MM.1S (cell line): ENCODE measurements at regions not wholly inside any gene's neighbourhood (a gene's known extent, or its start where the extent isn't known, plus 50 kb on each side); places are given as distances from the start of the nearest gene placed in this dataset.

Experiments used
- DNase-seq: peaks from one replicate; pipeline ENCODE4 v3.0.0-alpha.2; 2015
- H2AFZ ChIP-seq: fragments of 300-600 bp; sonication (generic); 2 replicates; pipeline ENCODE4 v1.6.0; 2016; ENCODE audit warnings: antibody characterized with exemption, low read length
- H3F3A ChIP-seq: fragments of 300-600 bp; sonication (generic); 2 replicates; pipeline ENCODE4 v1.6.1; 2016; ENCODE audit warnings: mild to moderate bottlenecking, antibody characterized with exemption, low read length, moderate library complexity, mixed read lengths; ENCODE audit not compliant: insufficient read depth
- H3K27ac ChIP-seq: fragments of 300-600 bp; sonication (generic); 2 replicates; pipeline ENCODE4 v1.5.1; 2016; ENCODE audit warnings: mild to moderate bottlenecking, low read length
- H3K27me3 ChIP-seq: fragments of 300-600 bp; sonication (generic); replicated peaks from 2 replicates; pipeline ENCODE4 v1.6.0; 2016; ENCODE audit warnings: low read length; ENCODE audit not compliant: insufficient read depth
- H3K36me3 ChIP-seq: fragments of 300-600 bp; sonication (generic); replicated peaks from 2 replicates; pipeline ENCODE4 v1.6.1; 2016; ENCODE audit warnings: mild to moderate bottlenecking, low read length, mixed read lengths; ENCODE audit not compliant: insufficient read depth
- H3K4me1 ChIP-seq: fragments of 300-600 bp; sonication (generic); 2 replicates; pipeline ENCODE4 v1.6.1; 2016; ENCODE audit warnings: low read length, mixed read lengths
- H3K4me2 ChIP-seq: fragments of 300-600 bp; sonication (generic); 2 replicates; pipeline ENCODE4 v1.6.0; 2016; ENCODE audit warnings: low read depth, low read length
- H3K4me3 ChIP-seq: fragments of 300-600 bp; sonication (generic); 2 replicates; pipeline ENCODE4 v1.5.1; 2016; ENCODE audit warnings: low read length, mixed read lengths
- H3K79me2 ChIP-seq: fragments of 300-600 bp; sonication (generic); 2 replicates; pipeline ENCODE4 v1.6.1; 2016; ENCODE audit warnings: mixed run types, low read length, mixed read lengths
- H3K9ac ChIP-seq: fragments of 300-600 bp; sonication (generic); 2 replicates; pipeline ENCODE4 v1.6.1; 2016; ENCODE audit warnings: low read length, mixed read lengths
- H3K9me2 ChIP-seq: fragments of 300-600 bp; sonication (generic); replicated peaks from 2 replicates; pipeline ENCODE4 v1.6.1; 2016; ENCODE audit warnings: mild to moderate bottlenecking, low read length, mixed read lengths; ENCODE audit not compliant: insufficient read depth
- H3K9me3 ChIP-seq: fragments of 300-600 bp; sonication (generic); replicated peaks from 2 replicates; pipeline ENCODE4 v1.6.1; 2016; ENCODE audit warnings: mild to moderate bottlenecking, low read length, mixed read lengths; ENCODE audit not compliant: insufficient read depth
- H4K20me1 ChIP-seq: fragments of 300-600 bp; sonication (generic); 2 replicates; pipeline ENCODE4 v1.6.1; 2016; ENCODE audit warnings: mild to moderate bottlenecking, low read length, moderate library complexity, mixed read lengths; ENCODE audit not compliant: insufficient read depth
- CTCF ChIP-seq: fragments of 300-600 bp; sonication (generic); IDR thresholded peaks from 2 replicates; pipeline ENCODE4 v1.5.1; 2016; ENCODE audit warnings: antibody characterized with exemption, low read length, mixed read lengths
- EZH2 ChIP-seq: fragments of 300-600 bp; sonication (generic); optimal IDR thresholded peaks from 2 replicates; pipeline ENCODE3; 2017; ENCODE audit warnings: low read depth, mild to moderate bottlenecking, antibody characterized with exemption, low read length, mixed read lengths
- EZH2phosphoT487 ChIP-seq: fragments of 300-600 bp; sonication (generic); IDR thresholded peaks from 2 replicates; pipeline ENCODE4 v1.6.1; 2018; ENCODE audit warnings: antibody characterized with exemption, low read length

GRCh38 chr3:34180532-34180931 is 382.1 kb downstream of the PDCD6IP start:
- Histone ChIP-seq H3K9me3 (no peaks in the 10 kb centered on the region), H3F3A (peaks cover 8% of the 10 kb centered on the region), H3K9me2 (no peaks in the 10 kb centered on the region), H3K9ac (no peak overlapping the region), H3K36me3 (no peaks in the 10 kb centered on the region), H3K4me2 (no peak overlapping the region), H3K79me2 (no peaks in the 10 kb centered on the region), H3K27ac (no peak overlapping the region), H3K4me1 (peaks cover 42% of the 10 kb centered on the region), H3K27me3 (no peaks in the 10 kb centered on the region), H3K4me3 (no peak overlapping the region), H4K20me1 (no peaks in the 10 kb centered on the region), H2AFZ (no peak overlapping the region)
- no peak for TF ChIP-seq EZH2phosphoT487
- TF ChIP-seq CTCF: no peak
- no peak for TF ChIP-seq EZH2
- no peak for DNase-seq

- Histone ChIP-seq H3K36me3 (no peaks in the 10 kb centered on the region), H3K9me2 (no peaks in the 10 kb centered on the region), H3K79me2 (no peaks in the 10 kb centered on the region), H3F3A (peaks cover 12% of the 10 kb centered on the region), H3K4me3 (no peak overlapping the region), H3K4me1 (peaks cover 32% of the 10 kb centered on the region), H3K9ac (no peak overlapping the region), H3K27ac (no peak overlapping the region), H2AFZ (no peak overlapping the region), H3K27me3 (no peaks in the 10 kb centered on the region), H4K20me1 (no peaks in the 10 kb centered on the region), H3K9me3 (no peaks in the 10 kb centered on the region), H3K4me2 (no peak overlapping the region)
- TF ChIP-seq EZH2phosphoT487 (no peak), CTCF (no peak), EZH2 (no peak)
- DNase-seq: no peak
Observed at GRCh38 chr3:34183114-34183513, 384.7 kb downstream of the PDCD6IP start.

GRCh38 chr3:34183611-34184340 is 385.3 kb downstream of the PDCD6IP start:
- Histone ChIP-seq H3K36me3 (no peaks in the 10 kb centered on the region), H3K4me2 (no peak overlapping the region), H2AFZ (no peak overlapping the region), H3K9me2 (no peaks in the 10 kb centered on the region), H4K20me1 (no peaks in the 10 kb centered on the region), H3K4me1 (peaks cover 25% of the 10 kb centered on the region), H3K9ac (no peak overlapping the region), H3K4me3 (no peak overlapping the region), H3K79me2 (no peaks in the 10 kb centered on the region), H3K27ac (no peak overlapping the region), H3K9me3 (no peaks in the 10 kb centered on the region), H3K27me3 (no peaks in the 10 kb centered on the region), H3F3A (peaks cover 12% of the 10 kb centered on the region)
- no peak for DNase-seq
- TF ChIP-seq CTCF (no peak), EZH2phosphoT487 (no peak), EZH2 (no peak)
